Esophagus muscularis mucosa (tissue), 4 donors: ENCODE measurements at regions not wholly inside any gene's neighbourhood (a gene's known extent, or its start where the extent isn't known, plus 50 kb on each side); places are given as distances from the start of the nearest gene placed in this dataset.

Source experiments
- CTCF ChIP-seq, 3 experiments: fragments of 200-600 bp in 2 of 3; fragments of 450-650 bp in 1 of 3; sonication (generic) in 2 of 3; IDR thresholded peaks; one replicate each; pipeline ENCODE4 v1.5.1; 2017 to 2019; ENCODE audit warnings: antibody characterized with exemption in 3 of 3, mild to moderate bottlenecking in 2 of 3, moderate library complexity in 1 of 3
- EP300 ChIP-seq: sonication (generic); formaldehyde crosslinking; IDR thresholded peaks from one replicate; pipeline ENCODE4 v1.6.1; 2017; ENCODE audit warnings: antibody characterized with exemption
- POLR2A ChIP-seq: fragments of 450-650 bp; IDR thresholded peaks from one replicate; pipeline ENCODE4 v1.6.1; 2017; ENCODE audit warnings: antibody characterized with exemption, moderate library complexity, mild to moderate bottlenecking, low read depth

- no peak for TF ChIP-seq CTCF (IDR thresholded peaks at IDR 0.05)
- no peak for TF ChIP-seq EP300
- no peak for TF ChIP-seq POLR2A
Measured at GRCh38 chr15:97759363-97759762, 201.1 kb upstream of the ARRDC4 start.
